Activated gamma-delta T cell treated with anti-CD3 and anti-CD28 coated beads, Interleukin-2, amount 50 U/mL, for 16 hours (primary cell): ENCODE measurements at regions not wholly inside any gene's neighbourhood (a gene's known extent, or its start where the extent isn't known, plus 50 kb on each side); places are given as distances from the start of the nearest gene placed in this dataset.
A peak's percentile ranks its signal among the peaks of the same experiment; 100 is the strongest.

Experiments used
- DNase-seq: peaks from one replicate; pipeline ENCODE4 v3.0.0-alpha.2; 2020; ENCODE audit warnings: low read depth

DNA sequence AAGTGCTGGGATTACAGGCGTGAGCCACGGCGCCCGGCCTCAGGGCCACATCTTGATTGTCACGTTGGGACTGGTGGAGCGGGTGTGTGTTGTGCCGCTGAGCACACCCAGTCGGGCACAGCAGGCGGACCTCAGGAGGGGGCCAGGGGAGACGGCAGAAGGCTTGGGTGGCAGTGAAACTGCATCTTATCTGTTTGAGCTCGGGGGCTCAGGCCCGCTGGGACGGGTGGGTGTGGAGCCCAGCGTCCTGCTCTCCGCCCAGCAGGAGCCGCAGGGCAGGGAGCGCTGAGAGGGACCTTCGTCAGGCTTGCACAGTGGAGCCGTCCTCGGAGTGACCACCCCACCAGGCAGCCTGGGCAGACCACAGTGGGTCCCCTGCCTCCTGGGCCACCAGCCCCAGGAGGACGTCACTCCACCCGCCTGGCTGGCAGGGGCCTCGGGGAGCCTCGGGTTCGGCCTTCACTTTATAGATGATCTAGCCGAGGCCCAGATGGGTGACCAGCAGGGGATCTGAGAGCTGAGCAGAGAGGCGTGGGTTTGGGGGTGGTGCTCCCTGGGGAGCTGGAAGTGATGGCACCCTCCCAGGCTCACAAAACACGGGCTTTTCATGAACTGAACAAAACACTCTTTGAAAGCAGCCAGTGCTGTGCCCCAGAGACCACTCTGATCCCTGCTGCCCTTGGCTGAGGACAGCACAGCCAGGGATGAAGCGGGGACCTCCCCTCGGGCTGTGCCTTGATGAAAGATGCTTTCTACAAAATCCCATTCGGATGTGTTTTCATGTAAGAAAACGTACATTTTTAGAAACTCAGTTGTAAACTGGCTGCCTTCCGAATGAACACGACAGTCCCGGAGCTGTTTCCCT is 181.1 kb downstream of the SEC14L1 start:
- DNase-seq = no peak

DNA sequence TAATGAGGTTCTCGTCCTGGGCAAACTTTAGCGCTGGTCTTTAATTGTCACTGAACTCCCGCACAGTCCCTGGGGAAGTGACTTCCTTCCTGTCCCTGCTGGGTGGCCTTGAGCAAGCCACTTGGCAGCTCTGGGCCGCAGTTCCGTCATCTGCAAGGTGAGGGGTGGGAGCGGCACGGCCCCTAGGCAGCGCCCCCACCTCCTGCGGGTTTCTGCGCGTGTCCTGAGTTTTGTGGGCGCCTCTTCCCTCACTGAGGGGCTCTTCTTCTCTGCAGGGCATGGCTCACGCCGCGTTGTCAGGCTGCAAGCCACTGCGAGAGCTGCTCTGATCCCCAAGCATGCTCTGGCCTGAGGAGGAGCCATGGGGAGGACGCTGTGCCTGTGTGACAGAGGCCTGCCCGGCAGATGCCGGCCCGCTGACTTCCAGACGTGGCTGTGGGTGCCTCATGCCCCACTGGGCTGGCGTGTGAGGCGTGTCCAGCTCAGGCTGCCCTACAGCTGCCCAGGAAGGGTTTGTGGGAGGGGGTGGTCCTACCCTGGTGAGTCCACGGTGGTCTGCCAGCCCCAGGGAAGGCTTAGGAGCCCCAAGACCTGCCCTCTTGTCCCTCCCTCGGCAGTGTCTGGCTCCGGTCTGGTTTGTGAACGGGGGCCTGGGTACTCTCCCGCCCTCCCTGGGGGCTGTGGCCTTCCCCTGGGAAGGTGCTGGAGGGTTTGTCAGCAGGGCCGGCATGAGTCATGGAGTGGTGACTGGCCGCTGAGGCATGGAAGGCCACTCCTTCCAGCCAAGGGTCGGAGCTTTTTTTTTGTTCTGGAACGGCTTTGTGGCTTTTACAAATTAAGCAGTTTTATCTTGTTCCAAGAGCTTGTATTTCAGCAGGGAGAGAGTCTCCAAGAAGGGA is 182.0 kb downstream of the SEC14L1 start:
- no peak for DNase-seq

DNA sequence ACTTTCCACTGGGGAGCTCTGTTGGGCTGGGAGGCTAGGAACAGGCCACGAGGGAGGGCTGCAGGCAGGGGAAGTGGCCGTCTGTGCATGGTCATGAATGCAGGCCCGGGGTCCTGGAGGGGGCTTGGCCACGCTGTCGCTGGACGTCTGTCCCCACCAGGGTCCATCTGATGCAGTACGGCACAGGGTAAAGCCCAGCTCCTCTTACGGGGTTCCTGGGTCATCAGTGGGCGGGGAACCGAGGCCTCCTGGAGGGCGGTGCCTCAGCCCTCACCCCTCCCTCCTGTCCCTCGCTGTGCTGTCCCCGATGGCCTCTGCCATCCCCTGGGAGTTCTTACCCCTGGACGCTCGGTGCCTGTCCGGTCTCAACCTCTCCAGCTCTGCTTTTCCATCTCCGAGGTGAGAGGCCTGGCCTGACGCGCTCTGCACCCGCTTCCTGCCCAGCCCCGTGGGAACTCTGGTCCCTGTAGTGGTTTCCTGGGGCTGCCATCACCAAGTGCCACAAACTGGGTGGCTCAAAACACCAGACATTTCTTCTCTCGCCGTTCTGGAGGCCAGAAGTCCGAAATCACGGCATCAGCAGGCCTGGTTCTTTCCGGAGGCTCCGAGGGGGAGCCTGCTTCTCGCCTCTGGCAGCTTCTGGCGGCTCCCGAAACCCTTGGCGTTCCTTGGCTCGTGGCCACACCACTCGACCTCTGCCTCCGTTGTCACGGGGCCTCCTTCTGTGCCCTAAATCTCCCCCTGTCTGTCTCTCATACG is 182.8 kb downstream of the SEC14L1 start:
- no peak for DNase-seq

DNA sequence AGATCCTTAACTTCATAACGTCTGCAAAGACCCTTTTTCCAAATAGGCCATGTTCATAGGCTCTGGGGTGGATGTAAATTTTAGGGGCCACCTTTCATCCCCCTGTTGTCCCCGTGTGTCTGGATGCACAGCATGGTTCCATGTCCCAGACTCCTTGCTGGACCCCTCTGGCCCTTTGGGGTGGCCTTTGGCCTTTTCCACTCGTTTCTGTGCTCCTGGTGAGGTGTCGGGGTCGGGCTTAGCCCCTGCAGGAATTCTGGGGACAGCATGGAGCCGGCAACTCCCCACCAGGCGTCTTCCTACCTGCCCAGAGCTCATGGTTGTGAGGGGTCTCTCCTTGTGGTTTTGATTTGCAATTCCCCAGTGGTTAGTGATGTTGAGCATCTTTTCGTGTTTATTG is 183.5 kb downstream of the SEC14L1 start:
- DNase-seq = no peak

DNA sequence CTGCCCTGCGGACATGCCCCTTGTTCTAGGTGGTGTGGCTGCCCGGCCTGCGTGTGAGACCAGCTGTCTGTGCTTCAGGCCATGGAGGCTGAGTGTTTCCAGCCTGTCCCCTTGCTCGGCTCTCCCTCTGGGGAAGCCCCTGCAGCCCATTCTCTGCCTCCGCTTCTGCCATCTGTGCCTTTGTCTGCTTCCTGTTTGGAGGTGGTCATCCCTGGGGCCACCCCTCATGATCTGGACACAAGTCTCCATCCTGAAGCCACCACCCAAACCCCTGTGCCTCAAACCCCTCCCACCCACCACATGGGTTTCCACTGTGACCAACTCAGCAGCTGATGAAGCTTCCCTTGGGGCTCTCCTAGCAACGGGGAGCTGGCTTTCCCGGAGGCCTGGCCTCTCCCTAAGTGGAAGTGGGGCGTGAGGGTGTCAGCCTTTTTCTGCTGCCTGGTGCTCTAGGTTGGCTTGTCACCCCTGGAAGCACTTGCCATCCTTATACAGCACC is 184.9 kb downstream of the SEC14L1 start:
- DNase-seq = no peak

DNA sequence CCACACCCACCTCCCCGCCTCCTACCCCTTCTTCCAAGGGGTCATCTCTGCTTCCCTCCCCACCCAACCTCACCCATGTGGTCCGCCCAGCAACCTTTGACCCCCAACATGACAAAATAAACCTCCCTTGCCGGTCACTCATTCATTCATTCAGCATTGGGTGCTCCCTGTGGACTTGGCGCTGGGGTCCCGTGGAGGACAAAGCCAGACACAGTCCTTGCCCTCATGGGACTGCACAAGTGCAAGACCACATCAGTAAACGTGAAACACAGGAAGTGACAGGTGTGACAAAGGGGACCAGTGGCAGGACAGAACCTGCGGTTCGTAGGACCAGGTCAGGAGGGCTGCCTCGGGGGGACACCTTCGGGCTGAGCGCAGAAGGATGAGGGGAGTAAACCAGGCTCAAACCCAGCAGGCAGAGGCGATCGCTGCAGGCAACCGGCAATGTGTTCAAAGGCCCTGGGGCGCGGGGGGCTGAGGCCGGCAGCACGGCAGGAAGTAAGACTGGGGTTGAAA is 185.4 kb downstream of the SEC14L1 start:
- DNase-seq = no peak

DNA sequence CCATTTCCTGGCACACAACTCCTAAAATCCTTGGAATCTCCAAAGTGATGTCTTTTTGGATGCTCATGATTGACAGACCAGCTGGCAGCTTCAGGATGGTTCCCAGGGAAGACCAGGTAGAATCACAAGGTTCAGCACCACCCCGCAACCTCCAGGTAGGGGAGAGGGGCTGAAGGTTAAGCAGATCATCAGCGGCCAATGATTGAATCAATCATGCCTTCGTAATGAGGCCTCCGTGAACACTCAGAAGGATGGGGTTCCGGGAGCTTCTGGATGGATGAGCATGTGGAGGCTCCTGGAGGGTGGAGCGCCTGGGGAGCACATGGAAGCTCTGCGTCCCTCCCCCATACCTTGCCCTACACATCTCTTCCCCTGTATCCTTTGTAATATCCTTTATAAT is 185.9 kb downstream of the SEC14L1 start:
- no peak for DNase-seq

DNA sequence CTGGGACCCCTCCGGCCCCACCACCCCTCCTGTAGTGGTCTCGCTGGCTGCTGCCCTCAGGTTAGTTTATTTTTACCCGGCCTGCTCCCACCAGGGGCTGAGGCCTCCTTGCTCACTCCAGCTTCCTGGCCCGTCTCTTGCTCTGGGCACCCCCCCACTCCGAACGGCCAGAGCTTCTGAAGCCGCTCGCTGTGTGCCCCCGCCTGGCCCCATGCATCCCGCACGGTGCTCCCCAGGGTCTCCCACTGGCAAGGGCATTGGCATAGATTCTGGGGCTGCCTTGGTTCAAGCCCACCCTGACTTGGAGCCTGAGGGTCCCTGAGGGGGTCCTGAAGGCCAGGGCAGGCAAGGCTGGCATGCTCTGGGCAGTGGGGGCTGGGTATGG is 186.4 kb downstream of the SEC14L1 start:
- no peak for DNase-seq

DNA sequence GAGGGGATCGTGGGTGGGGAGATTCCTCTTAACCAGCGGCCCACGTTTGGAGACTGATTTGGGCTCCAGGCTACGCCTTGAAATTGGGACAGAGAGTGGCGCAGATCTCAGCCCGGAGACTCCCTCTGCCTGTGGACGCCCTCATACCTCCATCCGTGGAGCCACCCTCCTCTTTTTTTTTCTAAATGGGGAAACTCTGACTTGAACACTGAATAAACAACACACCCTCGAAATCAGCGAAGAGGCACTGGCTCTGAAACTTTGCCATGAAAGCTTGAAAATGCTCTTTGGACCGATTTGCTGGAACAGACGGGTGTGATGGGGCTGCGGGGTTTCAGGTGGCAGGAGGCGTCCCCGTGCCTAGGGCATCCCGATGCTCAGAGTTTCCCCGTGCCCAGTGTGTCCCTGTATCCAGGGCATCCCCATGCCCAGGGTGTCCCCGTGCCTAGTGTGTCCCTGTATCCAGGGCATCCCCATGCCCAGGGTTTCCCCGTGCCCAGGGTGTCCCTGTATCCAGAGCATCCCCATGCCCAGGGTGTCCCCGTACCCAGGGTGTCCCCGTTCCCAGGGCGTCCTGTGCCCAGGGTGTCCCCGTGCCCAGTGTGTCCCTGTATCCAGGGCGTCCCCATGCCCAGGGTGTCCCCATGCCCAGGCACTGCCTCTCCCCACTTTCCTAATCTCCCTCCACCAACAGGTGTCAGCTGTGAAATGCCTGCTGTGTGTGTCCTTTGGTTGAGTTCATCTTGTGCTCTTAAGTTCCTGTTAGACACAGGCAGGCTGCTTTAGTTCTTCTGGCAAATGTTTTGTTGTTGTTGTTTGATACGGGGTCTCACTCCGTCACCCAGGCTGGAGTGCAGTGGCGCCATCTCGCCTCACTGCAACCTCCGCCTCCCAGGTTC is 187.0 kb downstream of the SEC14L1 start:
- DNase-seq = no peak

DNA sequence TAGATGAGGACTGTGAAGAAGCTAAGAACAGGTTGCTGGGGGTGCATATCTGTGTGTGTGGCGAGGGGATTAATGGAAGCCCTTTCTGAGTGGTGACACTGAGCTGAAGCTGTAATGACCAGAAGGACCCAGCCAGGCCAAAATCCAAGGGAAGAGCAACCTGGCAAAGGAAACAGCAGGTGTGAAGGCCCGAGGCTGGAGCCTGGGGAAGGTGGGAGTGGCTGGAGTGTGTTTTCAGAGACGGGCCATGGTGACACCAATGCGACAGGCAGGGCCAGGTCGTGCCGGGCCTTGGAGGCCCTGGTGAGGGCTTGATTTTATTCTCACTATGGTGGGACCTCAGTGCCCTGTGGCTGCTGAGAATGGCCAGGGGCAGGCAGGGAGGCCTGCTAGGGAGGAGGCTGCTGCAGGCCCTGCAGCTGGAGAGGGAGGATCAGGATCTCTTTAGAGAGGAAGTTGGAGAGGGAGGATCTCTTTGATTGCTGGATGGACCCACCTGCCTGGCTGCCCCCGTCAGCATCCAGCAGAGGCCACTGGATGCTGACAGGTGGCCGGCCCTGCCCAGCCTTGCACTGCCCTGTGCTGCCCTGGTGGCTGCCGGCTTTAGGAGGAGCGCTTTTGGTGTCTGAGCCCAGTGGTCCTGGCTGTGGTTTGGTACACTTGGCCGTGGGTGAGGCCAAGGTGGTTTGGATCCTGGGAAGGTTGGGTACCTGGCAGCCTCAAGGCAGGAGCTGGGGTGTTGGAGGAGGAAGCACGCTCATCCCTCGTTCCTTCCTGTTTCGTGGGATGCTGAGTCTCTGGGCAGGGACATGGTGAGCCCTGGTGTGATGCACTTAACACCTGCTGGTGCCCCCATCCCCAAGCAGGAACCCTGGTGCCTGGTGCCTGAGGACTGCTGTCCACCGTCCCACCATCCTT is 188.3 kb downstream of the SEC14L1 start:
- DNase-seq = no peak

DNA sequence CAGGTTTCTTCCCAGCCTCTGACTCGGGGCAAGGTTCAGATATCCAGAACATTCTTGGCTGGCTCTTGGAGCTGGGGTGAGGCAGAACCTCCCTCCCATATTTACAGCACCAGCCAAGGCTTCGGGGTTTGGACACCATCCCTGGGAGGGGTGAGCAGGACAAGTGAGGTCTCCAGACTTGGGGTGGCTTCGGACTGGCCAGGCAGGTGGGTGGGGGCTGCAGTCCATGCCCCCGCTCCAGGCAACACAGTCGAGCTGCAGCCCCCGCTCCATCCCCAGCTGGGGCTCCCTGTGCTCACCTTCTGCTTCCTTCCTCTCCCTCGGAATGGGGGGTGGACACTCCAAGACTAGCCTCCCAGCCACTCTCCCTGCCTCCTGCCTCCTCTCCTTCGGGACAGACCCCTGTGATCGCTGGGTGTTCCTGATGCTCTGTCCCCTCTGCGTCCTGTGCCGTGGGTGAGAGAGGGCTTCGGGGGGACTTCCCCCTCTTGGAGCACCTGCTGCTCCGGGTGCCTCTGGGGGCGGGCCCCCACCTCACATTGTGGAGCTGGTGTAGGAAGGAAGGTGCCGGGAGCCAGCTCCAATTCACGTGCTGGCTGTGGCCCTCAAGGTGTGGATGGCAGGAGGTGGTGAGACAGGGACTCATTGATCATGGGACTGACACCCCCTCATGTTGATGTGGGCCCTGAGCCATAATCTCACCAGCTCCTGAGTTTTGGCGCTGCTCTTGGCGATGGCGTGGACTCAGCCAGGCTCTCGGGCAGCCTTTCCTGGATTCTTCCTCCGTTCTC is 189.2 kb downstream of the SEC14L1 start:
- no peak for DNase-seq

DNA sequence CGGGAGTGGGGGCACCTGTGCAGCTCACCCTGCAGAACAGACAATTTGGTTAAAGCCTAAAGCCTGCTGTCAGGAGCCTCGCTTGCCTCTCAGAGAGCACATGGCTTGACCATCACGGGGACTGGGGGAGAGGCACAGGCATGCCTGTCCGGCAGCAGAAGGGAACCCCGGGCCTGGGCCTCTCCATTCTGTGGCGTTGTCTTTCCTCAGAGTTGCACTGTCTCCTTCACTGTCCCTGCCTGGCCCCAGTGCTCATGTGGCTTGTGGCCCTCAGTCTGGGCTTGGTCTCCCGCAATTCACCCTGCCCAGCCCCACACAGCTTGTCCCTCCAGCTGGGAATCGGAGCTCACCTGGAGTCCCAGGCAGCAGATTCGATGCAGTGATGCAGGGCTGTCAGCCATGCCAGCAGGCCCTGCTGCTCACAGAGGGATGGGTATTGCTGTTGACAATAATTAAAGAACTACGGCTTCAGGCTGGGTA is 189.9 kb downstream of the SEC14L1 start:
- no peak for DNase-seq

DNA sequence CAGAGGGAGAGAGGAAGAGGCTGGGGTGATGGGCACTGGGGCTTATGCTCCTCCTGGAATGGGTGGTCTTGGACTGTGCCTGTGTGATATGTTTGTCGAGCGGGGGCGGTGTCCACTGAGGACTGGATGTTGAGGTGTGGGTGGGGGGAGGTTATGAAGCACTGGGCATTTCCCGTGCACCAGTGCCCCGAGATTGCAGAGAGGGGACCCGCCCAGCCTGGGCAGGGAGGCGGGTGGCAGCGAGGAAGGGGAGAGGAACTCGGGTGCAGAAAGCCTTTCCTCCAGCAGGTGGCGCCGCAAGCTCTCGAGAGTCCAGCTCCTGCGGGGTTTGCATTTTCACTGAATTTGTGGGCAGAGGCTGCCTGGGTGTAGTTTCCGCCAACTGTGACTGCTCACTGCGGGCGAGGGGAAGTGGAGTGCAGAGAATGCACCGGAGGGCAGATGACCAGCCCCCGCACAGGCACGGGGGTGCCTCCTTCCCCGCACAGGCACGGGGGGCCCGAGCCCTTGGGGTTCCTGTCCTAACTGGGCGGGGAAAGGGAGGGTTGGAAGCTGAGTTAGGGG is 190.6 kb downstream of the SEC14L1 start:
- peak; percentile 96 for DNase-seq

DNA sequence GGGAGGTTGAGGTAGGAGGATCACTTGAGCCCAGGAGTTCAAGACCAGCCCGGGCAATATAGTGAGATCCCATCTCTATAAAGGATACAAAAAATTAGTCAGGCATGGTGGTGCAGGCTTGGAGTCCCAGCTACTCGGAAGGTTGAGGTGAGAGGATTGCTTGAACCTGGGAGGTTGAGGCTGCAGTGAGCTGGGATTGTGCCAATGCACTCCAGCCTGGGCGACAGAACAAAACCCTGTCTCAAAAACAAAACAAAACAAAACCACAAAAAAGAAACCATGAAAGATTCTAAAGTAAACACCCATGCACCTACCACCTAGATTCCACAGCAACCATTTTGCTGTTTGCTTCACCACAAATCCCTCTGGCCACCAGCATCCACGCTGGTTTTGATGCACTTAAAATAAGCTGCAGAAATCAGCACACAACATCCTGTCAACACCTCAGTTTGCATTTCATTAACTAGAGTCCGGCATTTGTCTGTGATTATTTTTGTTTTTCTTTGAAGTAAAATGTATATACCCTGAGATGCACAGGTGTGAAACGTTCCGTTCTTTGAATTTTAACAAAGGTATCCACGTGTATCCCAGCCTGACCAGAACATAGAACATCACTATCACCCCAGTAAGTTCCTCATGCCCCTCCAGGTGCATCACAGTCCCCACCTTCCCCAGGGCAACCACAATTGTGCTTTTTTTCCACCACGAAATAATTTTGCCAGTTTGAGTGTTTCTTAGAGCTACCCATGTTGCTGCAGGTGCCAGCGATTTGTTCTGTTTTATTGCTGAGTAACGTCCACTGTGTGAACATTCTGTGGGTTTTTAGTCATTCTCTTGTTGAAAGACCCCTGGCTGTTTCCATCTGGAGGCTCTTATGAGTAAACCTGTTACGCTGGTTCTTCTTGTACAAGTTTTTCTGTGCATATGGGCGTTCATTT is 191.5 kb downstream of the SEC14L1 start:
- DNase-seq = no peak

DNA sequence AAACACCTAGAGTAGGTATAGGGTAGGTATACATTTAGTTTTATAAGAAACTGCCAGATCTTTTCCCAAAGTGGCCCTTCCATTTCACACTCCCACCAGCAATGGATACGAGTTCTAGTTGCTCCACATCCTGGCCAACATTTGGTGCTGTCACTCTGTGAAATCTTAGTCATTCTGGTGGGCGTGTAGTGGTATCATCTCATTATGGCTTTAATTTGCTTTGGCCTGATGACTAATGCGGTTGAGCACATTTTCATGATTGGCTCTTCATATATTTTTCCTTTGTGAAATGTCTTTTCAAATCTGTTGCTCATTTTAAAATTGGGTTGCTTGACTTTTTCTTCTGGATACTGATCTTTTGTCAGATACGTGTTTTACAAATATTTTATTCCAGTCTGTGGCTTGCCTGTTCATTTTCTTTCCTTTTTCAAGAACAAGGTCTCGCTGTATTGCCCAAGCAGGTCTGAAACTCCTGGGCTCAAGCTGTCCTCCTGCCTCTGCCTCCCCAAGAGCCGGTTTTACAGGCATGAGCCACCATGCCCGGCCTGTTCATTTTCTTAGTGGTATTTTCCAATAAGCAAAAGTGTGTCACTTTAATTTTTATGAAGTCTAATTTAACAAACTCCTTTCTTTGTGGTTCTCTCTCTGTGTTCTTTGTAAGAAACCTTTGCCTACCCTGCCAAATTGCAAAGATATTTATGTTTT is 192.4 kb downstream of the SEC14L1 start:
- peak; percentile 46 for DNase-seq

DNA sequence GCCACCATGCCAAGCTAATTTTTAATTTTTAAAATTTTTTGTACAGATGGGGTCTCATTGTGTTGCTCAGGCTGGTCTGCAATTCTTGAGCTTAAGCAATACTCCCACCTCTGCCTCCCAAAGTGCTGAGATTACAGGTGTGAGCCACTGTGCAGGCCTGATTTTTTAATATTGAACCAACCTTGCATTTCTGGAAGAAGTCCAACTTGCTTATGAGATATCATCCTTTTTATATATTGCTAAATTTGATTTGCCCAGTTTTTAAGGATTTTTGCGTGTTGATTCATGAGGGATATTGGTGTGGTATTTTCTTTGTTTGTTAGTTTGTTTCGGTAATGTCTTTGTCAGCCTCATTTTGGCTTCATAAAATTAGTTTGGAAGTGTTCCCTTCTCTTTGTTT is 196.4 kb downstream of the SEC14L1 start:
- no peak for DNase-seq

DNA sequence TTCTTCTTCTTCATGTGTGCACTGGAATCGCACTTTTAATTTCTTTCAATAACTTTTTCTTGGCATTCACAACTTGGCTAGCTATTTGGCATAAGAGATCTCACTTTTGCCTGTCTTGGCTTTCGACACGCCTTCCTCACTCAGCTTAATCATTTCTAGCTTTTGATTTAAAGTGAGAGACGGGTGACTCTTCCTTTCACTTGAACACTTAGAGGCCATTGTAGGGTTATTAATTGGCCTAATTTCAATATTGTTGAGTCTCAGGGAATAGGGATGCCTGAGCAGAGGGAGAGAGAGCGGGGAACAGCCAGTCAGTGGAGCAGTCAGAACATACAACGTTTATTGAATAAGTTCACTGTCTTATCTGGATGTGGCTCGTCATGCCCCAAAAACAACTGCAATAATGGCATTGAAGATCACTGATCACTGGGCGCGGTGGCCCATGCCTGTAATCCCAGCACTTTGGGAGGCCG is 200.3 kb downstream of the SEC14L1 start:
- DNase-seq = no peak
